ENCODE measurements at regions not wholly inside any gene's neighbourhood (a gene's known extent, or its start where the extent isn't known, plus 50 kb on each side); places are given as distances from the start of the nearest gene placed in this dataset.
"Not testable (repeated sequence)": the region's sequence is repeated elsewhere in the genome, so short reads cannot be mapped to it uniquely, and the experiment has no call there.

GRCh38 chr7:109695419-109695818 is 1125.7 kb downstream of the DNAJB9 start:
- DNase-seq (ENCODE audit: low spot score in 2 of 2, unreplicated experiment in 2 of 2) = no peak
- Mint-ChIP-seq H3K4me3 (no peak overlapping the region), H3K4me1 (no peaks in the 10 kb centered on the region), H3K27ac (no peak overlapping the region), H3K27me3 (ENCODE audit: low read depth) (no peaks in the 10 kb centered on the region), H3K9me3 (peaks cover 58% of the 10 kb centered on the region), H3K36me3 (peaks cover 23% of the 10 kb centered on the region)
- TF ChIP-seq CTCF (IDR thresholded peaks at IDR 0.05; ENCODE audit: unreplicated experiment) = no peak

GRCh38 chr7:109696723-109697122 is 1127.0 kb downstream of the DNAJB9 start:
- Mint-ChIP-seq H3K27ac (no peak overlapping the region), H3K36me3 (peaks cover 23% of the 10 kb centered on the region), H3K27me3 (ENCODE audit: low read depth) (no peaks in the 10 kb centered on the region), H3K9me3 (peaks cover 56% of the 10 kb centered on the region), H3K4me3 (no peak overlapping the region), H3K4me1 (peaks cover 1% of the 10 kb centered on the region)
- DNase-seq (ENCODE audit: low spot score in 2 of 2, unreplicated experiment in 2 of 2) = no peak
- no peak for TF ChIP-seq CTCF (IDR thresholded peaks at IDR 0.05; ENCODE audit: unreplicated experiment)

GRCh38 chr7:109699661-109700060 is 1130.0 kb downstream of the DNAJB9 start:
- Mint-ChIP-seq H3K9me3 (peaks cover 38% of the 10 kb centered on the region), H3K27ac (no peak overlapping the region), H3K4me3 (no peak overlapping the region), H3K27me3 (ENCODE audit: low read depth) (no peaks in the 10 kb centered on the region), H3K4me1 (peaks cover 23% of the 10 kb centered on the region), H3K36me3 (peaks cover 20% of the 10 kb centered on the region)
- DNase-seq (ENCODE audit: low spot score in 2 of 2, unreplicated experiment in 2 of 2) = no peak
- no peak for TF ChIP-seq CTCF (IDR thresholded peaks at IDR 0.05; ENCODE audit: unreplicated experiment)

- Mint-ChIP-seq H3K4me3 (no peak overlapping the region), H3K9me3 (no peaks in the 10 kb centered on the region), H3K27ac (peak overlapping the region; percentile 44), H3K36me3 (no peaks in the 10 kb centered on the region), H3K27me3 (ENCODE audit: low read depth) (no peaks in the 10 kb centered on the region), H3K4me1 (peaks cover 4% of the 10 kb centered on the region)
- no peak for DNase-seq (ENCODE audit: low spot score in 2 of 2, unreplicated experiment in 2 of 2)
- TF ChIP-seq CTCF (IDR thresholded peaks at IDR 0.05; ENCODE audit: unreplicated experiment) = no peak
Observed at GRCh38 chr7:109713366-109713765, 1143.7 kb downstream of the DNAJB9 start.

- H3K27me3 Mint-ChIP-seq (ENCODE audit: low read depth); H3K36me3 Mint-ChIP-seq; DNase-seq (ENCODE audit: low spot score in 2 of 2, unreplicated experiment in 2 of 2); H3K4me1 Mint-ChIP-seq; H3K27ac Mint-ChIP-seq; H3K4me3 Mint-ChIP-seq: not testable (repeated sequence)
- H3K9me3 Mint-ChIP-seq = peaks cover 15% of the 10 kb centered on the region
Observed at GRCh38 chr7:109719359-109719758, 1149.7 kb downstream of the DNAJB9 start.

- DNase-seq (ENCODE audit: low spot score in 2 of 2, unreplicated experiment in 2 of 2) = no peak
- H3K36me3 Mint-ChIP-seq = peaks cover 3% of the 10 kb centered on the region
- H3K27me3 Mint-ChIP-seq (ENCODE audit: low read depth) = no peaks in the 10 kb centered on the region
- peaks cover 36% of the 10 kb centered on the region for H3K9me3 Mint-ChIP-seq
- no peak overlapping the region for H3K4me3 Mint-ChIP-seq
- TF ChIP-seq CTCF (IDR thresholded peaks at IDR 0.05; ENCODE audit: unreplicated experiment) = no peak
- no peaks in the 10 kb centered on the region for H3K4me1 Mint-ChIP-seq
- H3K27ac Mint-ChIP-seq = no peak overlapping the region
Observed at GRCh38 chr7:109734601-109735000, 1164.9 kb downstream of the DNAJB9 start.

Measured in mesothelial cell of epicardium (in vitro differentiated cells).